ENCODE measurements at regions not wholly inside any gene's neighbourhood (a gene's known extent, or its start where the extent isn't known, plus 50 kb on each side); places are given as distances from the start of the nearest gene placed in this dataset.

DNA sequence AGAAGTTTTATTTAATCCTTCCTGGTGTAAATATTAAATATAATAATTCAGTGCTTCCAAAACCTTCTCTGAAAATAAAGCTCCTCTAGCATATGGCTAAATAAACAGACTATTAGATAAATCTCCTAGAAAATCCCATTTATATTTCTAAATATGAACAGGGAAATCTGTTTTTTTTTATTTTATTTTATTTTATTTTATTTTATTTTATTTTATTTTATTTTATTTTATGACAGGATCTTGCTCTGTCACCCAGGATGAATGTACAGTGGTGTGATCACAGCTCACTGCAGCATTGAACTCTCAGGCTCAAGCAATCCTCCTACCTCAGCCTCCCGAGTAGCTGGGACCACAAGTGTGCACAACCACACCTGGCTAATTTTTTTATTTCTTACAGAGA is 673.5 kb downstream of the IRS1 start:
- Mint-ChIP-seq H3K27ac (no peak overlapping the region), H3K27me3 (peaks cover 11% of the 10 kb centered on the region), H3K36me3 (ENCODE audit: low read depth) (no peaks in the 10 kb centered on the region), H3K4me3 (no peak overlapping the region), H3K9me3 (no peaks in the 10 kb centered on the region), H3K4me1 (ENCODE audit: low read depth) (no peaks in the 10 kb centered on the region)
- intact Hi-C loops (cut with micrococcal nuclease): no loop called here
- DNase-seq: no peak
- ChIA-PET CTCF (interaction anchor here (1.1 kb wide), 1 partner anchor 10 kb away, joined by 4 read pairs; no protein-coding TSS in a partner anchor), POLR2A (no interaction called here)
- no peak for ATAC-seq
- TF ChIP-seq, protein P1, sequence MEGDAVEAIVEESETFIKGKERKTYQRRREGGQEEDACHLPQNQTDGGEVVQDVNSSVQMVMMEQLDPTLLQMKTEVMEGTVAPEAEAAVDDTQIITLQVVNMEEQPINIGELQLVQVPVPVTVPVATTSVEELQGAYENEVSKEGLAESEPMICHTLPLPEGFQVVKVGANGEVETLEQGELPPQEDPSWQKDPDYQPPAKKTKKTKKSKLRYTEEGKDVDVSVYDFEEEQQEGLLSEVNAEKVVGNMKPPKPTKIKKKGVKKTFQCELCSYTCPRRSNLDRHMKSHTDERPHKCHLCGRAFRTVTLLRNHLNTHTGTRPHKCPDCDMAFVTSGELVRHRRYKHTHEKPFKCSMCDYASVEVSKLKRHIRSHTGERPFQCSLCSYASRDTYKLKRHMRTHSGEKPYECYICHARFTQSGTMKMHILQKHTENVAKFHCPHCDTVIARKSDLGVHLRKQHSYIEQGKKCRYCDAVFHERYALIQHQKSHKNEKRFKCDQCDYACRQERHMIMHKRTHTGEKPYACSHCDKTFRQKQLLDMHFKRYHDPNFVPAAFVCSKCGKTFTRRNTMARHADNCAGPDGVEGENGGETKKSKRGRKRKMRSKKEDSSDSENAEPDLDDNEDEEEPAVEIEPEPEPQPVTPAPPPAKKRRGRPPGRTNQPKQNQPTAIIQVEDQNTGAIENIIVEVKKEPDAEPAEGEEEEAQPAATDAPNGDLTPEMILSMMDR (IDR thresholded peaks at IDR 0.05): no peak

DNA sequence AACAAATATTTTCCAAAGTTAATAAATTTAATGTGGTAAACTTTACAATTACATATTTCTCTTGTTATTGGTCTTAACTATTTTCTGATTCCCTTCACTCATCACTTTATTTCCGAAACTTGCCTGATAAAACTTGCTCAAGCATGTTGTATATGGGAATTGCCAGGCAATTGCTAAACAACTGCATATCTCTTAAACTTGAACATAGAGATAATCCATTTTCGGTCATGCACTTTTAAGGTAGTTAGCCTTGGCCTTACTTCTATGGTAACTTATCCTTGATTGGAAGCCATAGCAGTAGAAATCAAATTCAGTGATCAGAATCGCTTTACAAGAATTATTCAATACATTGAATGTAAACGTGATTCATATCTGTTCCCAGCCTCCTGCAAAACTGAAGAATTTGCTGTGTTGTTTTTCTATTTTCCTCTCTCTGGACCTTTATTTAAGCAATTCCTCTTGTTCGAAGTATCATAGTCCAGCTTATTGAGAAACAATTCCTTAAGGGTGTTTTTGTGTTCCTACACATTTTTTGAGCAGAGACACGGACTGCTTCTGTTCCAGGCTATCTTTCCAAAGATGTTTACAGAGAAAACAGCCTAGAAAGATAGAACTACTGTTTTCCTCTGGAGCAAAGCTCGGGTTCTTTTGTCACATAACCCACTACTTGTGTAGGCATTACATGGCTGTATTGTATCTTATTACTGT is 674.3 kb downstream of the IRS1 start:
- ChIA-PET CTCF (interaction anchor here (1.1 kb wide), 1 partner anchor 9 kb away, joined by 4 read pairs; no protein-coding TSS in a partner anchor), POLR2A (no interaction called here)
- Mint-ChIP-seq H3K36me3 (ENCODE audit: low read depth) (no peaks in the 10 kb centered on the region), H3K4me3 (no peak overlapping the region), H3K27ac (no peak overlapping the region), H3K27me3 (peaks cover 9% of the 10 kb centered on the region), H3K4me1 (ENCODE audit: low read depth) (no peaks in the 10 kb centered on the region), H3K9me3 (no peaks in the 10 kb centered on the region)
- TF ChIP-seq, protein P1 (IDR thresholded peaks at IDR 0.05): no peak
- no peak for DNase-seq
- no peak for ATAC-seq
- intact Hi-C loops (cut with micrococcal nuclease): no loop called here

DNA sequence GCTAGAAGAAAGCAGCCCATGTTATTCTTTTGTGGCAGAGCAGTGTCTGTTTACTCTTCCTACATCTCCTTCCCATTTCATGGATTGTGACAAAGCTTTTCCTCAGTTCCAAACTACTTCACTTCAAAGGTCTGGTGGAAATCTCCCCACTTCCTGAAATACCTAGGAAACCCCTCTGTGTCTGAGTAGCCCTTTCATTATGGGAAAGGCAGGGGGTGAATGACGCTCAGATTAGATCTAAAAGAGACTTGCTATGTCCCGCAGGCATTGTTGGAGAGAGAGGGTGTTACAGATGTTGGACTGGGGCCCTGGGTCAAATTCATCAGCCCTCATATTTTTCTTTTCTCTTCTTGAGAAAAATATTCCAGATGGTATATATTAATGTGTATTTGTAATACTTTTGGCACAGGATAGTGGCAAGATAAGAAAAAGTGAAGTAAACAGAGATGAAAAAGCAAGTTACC is 675.0 kb downstream of the IRS1 start:
- ChIA-PET POLR2A (no interaction called here), CTCF (no interaction called here)
- Mint-ChIP-seq H3K4me3 (no peak overlapping the region), H3K4me1 (ENCODE audit: low read depth) (no peaks in the 10 kb centered on the region), H3K27ac (no peak overlapping the region), H3K27me3 (peaks cover 9% of the 10 kb centered on the region), H3K9me3 (no peaks in the 10 kb centered on the region), H3K36me3 (ENCODE audit: low read depth) (no peaks in the 10 kb centered on the region)
- intact Hi-C loops (cut with micrococcal nuclease): no loop called here
- ATAC-seq: no peak
- TF ChIP-seq, protein P1 (IDR thresholded peaks at IDR 0.05): no peak
- no peak for DNase-seq

DNA sequence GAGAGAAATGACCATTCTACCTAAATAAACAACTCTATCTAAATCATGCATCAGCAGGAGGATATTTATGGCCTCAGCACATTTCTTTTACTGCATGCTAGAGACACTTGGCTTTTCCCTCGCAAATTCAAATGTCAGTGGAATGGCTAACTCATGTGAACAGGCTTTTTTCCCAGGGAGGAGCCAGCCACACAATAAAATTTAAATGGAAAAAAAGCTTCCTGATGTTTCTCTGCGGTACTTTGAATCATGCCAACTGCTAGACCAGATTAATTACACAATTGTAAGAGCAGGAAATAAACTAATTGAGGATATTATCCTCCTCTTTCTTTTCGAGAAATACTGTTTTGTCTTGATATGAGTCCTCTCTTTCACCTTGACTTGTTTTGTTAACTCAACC is 676.3 kb downstream of the IRS1 start:
- CTCF ChIA-PET: no interaction called here
- intact Hi-C loops (cut with micrococcal nuclease): no loop called here
- no peaks in the 10 kb centered on the region for H3K9me3 Mint-ChIP-seq
- no peak for DNase-seq
- H3K27me3 Mint-ChIP-seq: peaks cover 13% of the 10 kb centered on the region
- TF ChIP-seq, protein P1 (IDR thresholded peaks at IDR 0.05): no peak
- no peak overlapping the region for H3K4me3 Mint-ChIP-seq
- H3K36me3 Mint-ChIP-seq (ENCODE audit: low read depth): no peaks in the 10 kb centered on the region
- POLR2A ChIA-PET: no interaction called here
- no peaks in the 10 kb centered on the region for H3K4me1 Mint-ChIP-seq (ENCODE audit: low read depth)
- no peak for ATAC-seq
- H3K27ac Mint-ChIP-seq: no peak overlapping the region

DNA sequence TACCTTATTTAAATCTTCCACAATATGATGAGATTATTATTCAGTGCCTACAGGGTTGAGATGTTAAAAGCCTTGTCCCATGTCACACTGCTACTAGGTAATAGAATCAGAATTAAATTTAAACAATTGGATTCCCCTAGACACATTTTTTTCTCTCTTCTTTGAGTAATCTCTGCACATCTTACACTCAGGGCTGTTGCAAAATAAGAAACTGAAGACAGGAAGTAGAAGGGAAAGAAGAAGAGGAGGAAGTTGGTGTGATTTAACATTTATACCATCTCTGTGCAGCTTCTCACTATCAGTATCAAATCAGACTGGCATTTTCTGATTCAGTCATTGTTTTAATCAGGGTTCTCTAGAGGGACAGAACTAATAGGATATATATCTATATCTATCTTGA is 677.6 kb downstream of the IRS1 start:
- CTCF ChIA-PET: no interaction called here
- TF ChIP-seq, protein P1 (IDR thresholded peaks at IDR 0.05): no peak
- POLR2A ChIA-PET: no interaction called here
- Mint-ChIP-seq H3K9me3 (no peaks in the 10 kb centered on the region), H3K27ac (no peak overlapping the region), H3K4me3 (no peak overlapping the region), H3K36me3 (ENCODE audit: low read depth) (no peaks in the 10 kb centered on the region), H3K4me1 (ENCODE audit: low read depth) (no peaks in the 10 kb centered on the region), H3K27me3 (peaks cover 10% of the 10 kb centered on the region)
- no peak for DNase-seq
- intact Hi-C loops (cut with micrococcal nuclease): no loop called here
- ATAC-seq: no peak
